Ishikawa (cell line): ENCODE measurements at regions not wholly inside any gene's neighbourhood (a gene's known extent, or its start where the extent isn't known, plus 50 kb on each side); places are given as distances from the start of the nearest gene placed in this dataset.

Experiments
- CEBPB ChIP-seq: IDR thresholded peaks from 2 replicates; pipeline ENCODE4 v1.6.1; 2012
- CREB1 ChIP-seq: IDR thresholded peaks from 2 replicates; pipeline ENCODE4 v1.6.1; 2012; ENCODE audit warnings: low read depth
- EGR1 ChIP-seq: IDR thresholded peaks from 2 replicates; pipeline ENCODE4 v1.6.1; 2012
- EP300 ChIP-seq: IDR thresholded peaks from 2 replicates; pipeline ENCODE4 v1.6.1; 2012; ENCODE audit warnings: borderline replicate concordance
- FOXM1 ChIP-seq: IDR thresholded peaks from 2 replicates; pipeline ENCODE4 v1.6.1; 2012; ENCODE audit warnings: low read depth, borderline replicate concordance
- NFIC ChIP-seq: IDR thresholded peaks from 2 replicates; pipeline ENCODE4 v1.6.1; 2012
- RAD21 ChIP-seq: IDR thresholded peaks from 2 replicates; pipeline ENCODE4 v1.6.1; 2012; ENCODE audit warnings: low read depth
- TAF1 ChIP-seq: IDR thresholded peaks from 2 replicates; pipeline ENCODE4 v1.6.1; 2012; ENCODE audit warnings: low read depth, mild to moderate bottlenecking
- TCF12 ChIP-seq: IDR thresholded peaks from 2 replicates; pipeline ENCODE4 v1.6.1; 2012; ENCODE audit warnings: low read depth
- TEAD4 ChIP-seq: IDR thresholded peaks from 2 replicates; pipeline ENCODE4 v1.6.1; 2012
- YY1 ChIP-seq: IDR thresholded peaks from 2 replicates; pipeline ENCODE4 v1.6.1; 2012; ENCODE audit warnings: low read depth
- ZBTB7A ChIP-seq: IDR thresholded peaks from 2 replicates; pipeline ENCODE4 v1.6.1; 2012; ENCODE audit warnings: low read depth
- TF ChIP-seq, protein P1 (sequence below): IDR thresholded peaks from 2 replicates; pipeline ENCODE4 v1.6.1; 2012
- TF ChIP-seq, protein P2 (sequence below): IDR thresholded peaks from 2 replicates; pipeline ENCODE4 v1.6.1; 2012
- TF ChIP-seq, protein P3 (sequence below): IDR thresholded peaks from 2 replicates; pipeline ENCODE4 v1.6.1; 2012; ENCODE audit warnings: low read depth, mild to moderate bottlenecking

DNA sequence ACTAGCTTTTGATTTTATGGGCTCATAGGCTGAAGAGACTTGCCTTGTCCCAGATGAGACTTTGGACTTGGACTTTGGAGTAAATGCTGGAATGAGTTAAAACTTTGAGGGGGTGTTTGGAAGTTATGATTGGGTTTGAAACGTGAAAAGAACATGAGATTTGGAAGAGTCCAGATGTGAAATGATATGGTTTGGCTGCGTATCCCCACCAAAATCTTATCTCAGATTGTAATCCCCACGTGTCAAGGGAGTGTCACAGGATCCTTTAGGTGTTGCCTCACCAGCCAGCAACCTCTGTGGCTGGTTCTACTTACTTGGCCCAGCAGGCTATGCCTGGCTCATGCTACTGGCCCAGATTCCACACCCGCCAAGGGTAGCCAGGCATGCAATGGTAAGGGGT, 119.6 kb upstream of the NPY start:
- TF ChIP-seq EGR1 (no peak), TCF12 (no peak), ZBTB7A (no peak), TEAD4 (no peak), RAD21 (no peak), FOXM1 (no peak), CREB1 (no peak), TAF1 (no peak)
- TF ChIP-seq, protein P1, sequence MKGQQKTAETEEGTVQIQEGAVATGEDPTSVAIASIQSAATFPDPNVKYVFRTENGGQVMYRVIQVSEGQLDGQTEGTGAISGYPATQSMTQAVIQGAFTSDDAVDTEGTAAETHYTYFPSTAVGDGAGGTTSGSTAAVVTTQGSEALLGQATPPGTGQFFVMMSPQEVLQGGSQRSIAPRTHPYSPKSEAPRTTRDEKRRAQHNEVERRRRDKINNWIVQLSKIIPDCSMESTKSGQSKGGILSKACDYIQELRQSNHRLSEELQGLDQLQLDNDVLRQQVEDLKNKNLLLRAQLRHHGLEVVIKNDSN, result no peak
- TF ChIP-seq, protein P2, sequence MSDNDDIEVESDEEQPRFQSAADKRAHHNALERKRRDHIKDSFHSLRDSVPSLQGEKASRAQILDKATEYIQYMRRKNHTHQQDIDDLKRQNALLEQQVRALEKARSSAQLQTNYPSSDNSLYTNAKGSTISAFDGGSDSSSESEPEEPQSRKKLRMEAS, result no peak
- TF ChIP-seq, protein P3, sequence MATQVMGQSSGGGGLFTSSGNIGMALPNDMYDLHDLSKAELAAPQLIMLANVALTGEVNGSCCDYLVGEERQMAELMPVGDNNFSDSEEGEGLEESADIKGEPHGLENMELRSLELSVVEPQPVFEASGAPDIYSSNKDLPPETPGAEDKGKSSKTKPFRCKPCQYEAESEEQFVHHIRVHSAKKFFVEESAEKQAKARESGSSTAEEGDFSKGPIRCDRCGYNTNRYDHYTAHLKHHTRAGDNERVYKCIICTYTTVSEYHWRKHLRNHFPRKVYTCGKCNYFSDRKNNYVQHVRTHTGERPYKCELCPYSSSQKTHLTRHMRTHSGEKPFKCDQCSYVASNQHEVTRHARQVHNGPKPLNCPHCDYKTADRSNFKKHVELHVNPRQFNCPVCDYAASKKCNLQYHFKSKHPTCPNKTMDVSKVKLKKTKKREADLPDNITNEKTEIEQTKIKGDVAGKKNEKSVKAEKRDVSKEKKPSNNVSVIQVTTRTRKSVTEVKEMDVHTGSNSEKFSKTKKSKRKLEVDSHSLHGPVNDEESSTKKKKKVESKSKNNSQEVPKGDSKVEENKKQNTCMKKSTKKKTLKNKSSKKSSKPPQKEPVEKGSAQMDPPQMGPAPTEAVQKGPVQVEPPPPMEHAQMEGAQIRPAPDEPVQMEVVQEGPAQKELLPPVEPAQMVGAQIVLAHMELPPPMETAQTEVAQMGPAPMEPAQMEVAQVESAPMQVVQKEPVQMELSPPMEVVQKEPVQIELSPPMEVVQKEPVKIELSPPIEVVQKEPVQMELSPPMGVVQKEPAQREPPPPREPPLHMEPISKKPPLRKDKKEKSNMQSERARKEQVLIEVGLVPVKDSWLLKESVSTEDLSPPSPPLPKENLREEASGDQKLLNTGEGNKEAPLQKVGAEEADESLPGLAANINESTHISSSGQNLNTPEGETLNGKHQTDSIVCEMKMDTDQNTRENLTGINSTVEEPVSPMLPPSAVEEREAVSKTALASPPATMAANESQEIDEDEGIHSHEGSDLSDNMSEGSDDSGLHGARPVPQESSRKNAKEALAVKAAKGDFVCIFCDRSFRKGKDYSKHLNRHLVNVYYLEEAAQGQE, result no peak

DNA sequence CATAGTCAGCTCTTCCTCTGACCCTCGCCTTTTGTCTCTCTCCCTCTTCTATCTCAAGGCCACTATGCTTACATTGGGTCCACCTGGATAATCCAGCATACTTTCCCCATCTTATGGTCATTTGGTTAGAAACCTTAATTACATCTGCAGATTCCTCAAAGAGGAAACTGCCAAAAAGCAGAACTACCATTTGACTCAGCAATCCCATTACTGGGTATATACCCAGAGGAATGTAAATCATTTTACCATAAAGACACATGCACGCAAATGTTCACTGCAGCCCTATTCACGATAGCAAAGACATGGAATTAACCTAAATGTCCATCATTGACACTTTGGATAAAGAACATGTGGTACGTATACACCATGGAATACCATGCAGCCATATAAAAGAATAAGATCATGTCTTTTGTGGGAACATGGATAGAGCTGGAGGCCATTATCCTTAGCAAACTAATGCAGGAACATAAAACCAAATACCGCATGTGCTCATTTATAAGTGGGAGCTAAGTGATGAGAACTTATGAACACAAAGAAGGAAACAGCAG, 114.8 kb upstream of the NPY start:
- TF ChIP-seq CEBPB (no peak), RAD21 (no peak), CREB1 (no peak), NFIC (no peak), ZBTB7A (no peak), EGR1 (no peak), FOXM1 (no peak), YY1 (no peak), TAF1 (no peak), TEAD4 (no peak), EP300 (no peak), TCF12 (no peak)
- TF ChIP-seq, protein P2, result no peak
- TF ChIP-seq, protein P3, result no peak
- TF ChIP-seq, protein P1, result no peak

DNA sequence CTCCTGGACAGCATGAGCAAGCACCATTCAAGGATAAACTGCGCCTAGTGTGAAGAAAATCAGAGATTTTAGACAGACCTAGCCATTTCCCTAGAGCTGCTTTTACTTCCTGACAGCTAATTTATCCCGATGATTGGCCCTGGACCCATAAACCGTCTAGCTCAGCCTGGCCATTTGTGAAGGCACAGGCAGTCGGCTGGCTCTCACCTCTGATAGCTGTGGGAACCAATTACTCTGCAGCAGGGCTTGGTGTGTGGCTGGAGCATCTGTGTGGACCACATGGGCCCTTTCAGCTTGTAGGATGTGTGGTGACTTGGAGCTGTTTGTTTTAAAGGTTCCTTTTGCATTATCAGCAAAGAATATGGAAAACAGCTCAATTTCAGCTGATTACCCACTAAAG, 111.1 kb upstream of the NPY start:
- TF ChIP-seq YY1 (no peak), EGR1 (no peak), CEBPB (no peak), TEAD4 (no peak), EP300 (no peak), TCF12 (no peak), NFIC (no peak), ZBTB7A (no peak), FOXM1 (no peak), RAD21 (no peak), TAF1 (no peak), CREB1 (no peak)
- TF ChIP-seq, protein P3, result no peak
- TF ChIP-seq, protein P1, result no peak
- TF ChIP-seq, protein P2, result no peak

DNA sequence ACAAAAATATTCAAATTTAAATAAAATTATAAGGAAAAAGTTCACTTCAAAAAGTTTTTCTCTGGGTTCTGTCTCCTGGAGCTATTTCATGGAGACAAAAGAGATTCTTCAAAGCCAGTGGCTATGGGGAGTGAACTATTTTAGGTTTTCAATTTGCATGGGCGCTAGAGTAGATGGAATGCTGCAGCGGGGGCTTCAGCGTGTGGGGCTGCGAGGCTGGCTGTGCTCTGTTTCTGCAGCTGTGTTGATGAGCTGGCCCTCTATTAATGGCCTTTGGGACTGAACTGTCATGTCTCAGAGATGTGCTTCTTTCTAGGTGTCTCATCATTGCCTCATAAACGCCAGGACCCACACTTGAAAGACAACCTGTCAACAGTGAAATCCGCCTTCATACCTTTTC, 108.4 kb upstream of the NPY start:
- no peak for TF ChIP-seq RAD21
- no peak for TF ChIP-seq CEBPB
- no peak for TF ChIP-seq YY1
- TF ChIP-seq ZBTB7A, result no peak
- TF ChIP-seq, protein P2, result no peak
- TF ChIP-seq EP300, result no peak
- TF ChIP-seq, protein P3, result no peak
- no peak for TF ChIP-seq EGR1
- TF ChIP-seq, protein P1, result no peak
- TF ChIP-seq CREB1, result no peak
- TF ChIP-seq TCF12, result no peak
- TF ChIP-seq NFIC, result no peak
- no peak for TF ChIP-seq TEAD4
- no peak for TF ChIP-seq TAF1
- no peak for TF ChIP-seq FOXM1
